ENCODE measurements at regions not wholly inside any gene's neighbourhood (a gene's known extent, or its start where the extent isn't known, plus 50 kb on each side); places are given as distances from the start of the nearest gene placed in this dataset.

DNA sequence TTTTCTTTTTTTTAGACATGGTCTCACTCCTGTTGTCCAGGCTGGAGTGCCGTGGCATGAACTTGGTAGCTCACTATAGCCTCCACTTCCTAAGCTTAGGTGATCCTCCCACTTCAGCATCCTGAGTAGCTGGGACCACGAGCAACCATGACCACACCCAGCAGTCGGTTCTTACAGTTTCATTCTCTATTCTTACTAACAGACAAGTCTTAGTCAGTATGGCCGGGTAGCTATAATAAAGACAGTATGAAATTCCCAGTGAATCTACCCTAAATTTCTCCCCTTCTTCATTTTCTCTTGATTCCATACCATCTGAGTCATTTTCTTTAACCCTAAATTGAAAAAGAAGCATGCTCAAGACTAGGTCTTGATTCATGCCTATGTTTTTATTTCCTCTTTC lies 775.3 kb upstream of the NRXN1 start (continued):
- TF ChIP-seq EZH2 (IDR thresholded peaks at IDR 0.05; ENCODE audit: low read depth, unreplicated experiment) (no peak), EZH2phosphoT487 (IDR thresholded peaks at IDR 0.05; ENCODE audit: unreplicated experiment) (no peak), ZNF114 (CRISPR knock-in tag; IDR thresholded peaks at IDR 0.05) (no peak), CREB1 (CRISPR knock-in tag; IDR thresholded peaks at IDR 0.05; ENCODE audit: low read depth) (no peak), REST (IDR thresholded peaks at IDR 0.05; ENCODE audit: unreplicated experiment) (no peak), STAT1 (IDR thresholded peaks at IDR 0.05; ENCODE audit: unreplicated experiment) (no peak)
- TF ChIP-seq, protein P1, sequence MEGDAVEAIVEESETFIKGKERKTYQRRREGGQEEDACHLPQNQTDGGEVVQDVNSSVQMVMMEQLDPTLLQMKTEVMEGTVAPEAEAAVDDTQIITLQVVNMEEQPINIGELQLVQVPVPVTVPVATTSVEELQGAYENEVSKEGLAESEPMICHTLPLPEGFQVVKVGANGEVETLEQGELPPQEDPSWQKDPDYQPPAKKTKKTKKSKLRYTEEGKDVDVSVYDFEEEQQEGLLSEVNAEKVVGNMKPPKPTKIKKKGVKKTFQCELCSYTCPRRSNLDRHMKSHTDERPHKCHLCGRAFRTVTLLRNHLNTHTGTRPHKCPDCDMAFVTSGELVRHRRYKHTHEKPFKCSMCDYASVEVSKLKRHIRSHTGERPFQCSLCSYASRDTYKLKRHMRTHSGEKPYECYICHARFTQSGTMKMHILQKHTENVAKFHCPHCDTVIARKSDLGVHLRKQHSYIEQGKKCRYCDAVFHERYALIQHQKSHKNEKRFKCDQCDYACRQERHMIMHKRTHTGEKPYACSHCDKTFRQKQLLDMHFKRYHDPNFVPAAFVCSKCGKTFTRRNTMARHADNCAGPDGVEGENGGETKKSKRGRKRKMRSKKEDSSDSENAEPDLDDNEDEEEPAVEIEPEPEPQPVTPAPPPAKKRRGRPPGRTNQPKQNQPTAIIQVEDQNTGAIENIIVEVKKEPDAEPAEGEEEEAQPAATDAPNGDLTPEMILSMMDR (conservative IDR thresholded peaks at IDR 0.05; ENCODE audit: low read depth in 2 of 2): no peak

- no peak overlapping the region for H3K27ac ChIP-seq (ENCODE audit: low read depth)
- 0 out of 2 replicates have a peak, but pooled peaks cover 11% of the 10 kb centered on the region for H3K9me2 ChIP-seq (ENCODE audit: insufficient read depth)
- DNase-seq (ENCODE audit: low spot score) (peak; percentile 79), ATAC-seq (peak; percentile 94)
- H3K4me3 Mint-ChIP-seq: no peak overlapping the region
- H2AFZ ChIP-seq: peak overlapping the region; percentile 70; the same call in 1 of the 2 replicates
- H3K36me3 Mint-ChIP-seq (ENCODE audit: low read depth): peaks cover 6% of the 10 kb centered on the region; the same call in 2 of the 3 replicates
- no peak overlapping the region for H3K27ac Mint-ChIP-seq
- no peaks in the 10 kb centered on the region for H3K36me3 ChIP-seq (ENCODE audit: insufficient read depth)
- H3K4me2 ChIP-seq: no peak overlapping the region
- H4K20me1 ChIP-seq (replicated peaks; ENCODE audit: insufficient read depth): no peaks in the 10 kb centered on the region
- H3F3A ChIP-seq (replicated peaks; ENCODE audit: low read depth): no peaks in the 10 kb centered on the region
- H3K27me3 Mint-ChIP-seq (ENCODE audit: insufficient read depth, low read depth, poor library complexity): peaks cover 5% of the 10 kb centered on the region
- no peak overlapping the region for H3K4me3 ChIP-seq
- no peaks in the 10 kb centered on the region for H3K4me1 ChIP-seq (ENCODE audit: insufficient read depth)
- peaks cover 11% of the 10 kb centered on the region; the same call in 2 of the 3 replicates for H3K4me1 Mint-ChIP-seq
- no peaks in the 10 kb centered on the region for H3K27me3 ChIP-seq (ENCODE audit: insufficient read depth)
- no peaks in the 10 kb centered on the region for H3K79me2 ChIP-seq (replicated peaks; ENCODE audit: insufficient read depth)
- H3K9me3 Mint-ChIP-seq: peaks cover 4% of the 10 kb centered on the region; the same call in 2 of the 3 replicates
- TF ChIP-seq NANOG (IDR thresholded peaks at IDR 0.05; ENCODE audit: borderline replicate concordance): no peak
- TF ChIP-seq ETS1 (IDR thresholded peaks at IDR 0.05): no peak
- no peak for TF ChIP-seq STAT1 (IDR thresholded peaks at IDR 0.05; ENCODE audit: unreplicated experiment)
- no peak for TF ChIP-seq JUNB (IDR thresholded peaks at IDR 0.05; ENCODE audit: unreplicated experiment)
- no peak for TF ChIP-seq POLR2AphosphoS5 (IDR thresholded peaks at IDR 0.05; ENCODE audit: low read depth)
- TF ChIP-seq REST (IDR thresholded peaks at IDR 0.05; ENCODE audit: unreplicated experiment): no peak
- TF ChIP-seq, protein P1 (conservative IDR thresholded peaks at IDR 0.05; ENCODE audit: low read depth in 2 of 2): peak; percentile 79 to 86
Observed at GRCh38 chr2:51795248-51795888, 763.4 kb upstream of the NRXN1 start.

Measured in GM23338 (cell line).